IMR-90 (cell line): ENCODE measurements at regions not wholly inside any gene's neighbourhood (a gene's known extent, or its start where the extent isn't known, plus 50 kb on each side); places are given as distances from the start of the nearest gene placed in this dataset.

Experiments
- ATAC-seq: fragments of 200-7000 bp; cut with Tn5 transposase; 2 replicates; pipeline ENCODE4 v1.9.1; 2020; ENCODE audit warnings: low read depth, mild to moderate bottlenecking, moderate library complexity
- BruUV-seq: library from RNA; stranded (reverse); fragments of 400-500 nt; replicated peaks from 2 replicates; lab custom pipeline; 2021; lab: Mats Ljungman, UMichigan
- CTCF ChIA-PET: fragments of 300-600 bp; formaldehyde crosslinking; extraction: SDS; loops from one replicate; lab custom pipeline; 2021; ENCODE audit warnings: antibody characterized with exemption; lab: Yijun Ruan, JAX
- POLR2A ChIA-PET: fragments of 300-600 bp; sonication (Branson Sonifier 250); formaldehyde crosslinking; loops from one replicate; lab custom pipeline; 2022; ENCODE audit warnings: antibody characterized with exemption; ENCODE audit not compliant: unreplicated experiment; lab: Charles Lee
- DNase-seq: peaks from one replicate; pipeline ENCODE4 v3.0.0; 2013
- H2AFZ ChIP-seq: replicated peaks from 2 replicates; pipeline ENCODE3; 2013; ENCODE audit warnings: low read length, mild to moderate bottlenecking; ENCODE audit not compliant: poor library complexity
- H2AK5ac ChIP-seq: 2 replicates; pipeline ENCODE4 v1.6.1; 2013; ENCODE audit warnings: low read depth, low read length, inconsistent platforms
- H2AK9ac ChIP-seq: replicated peaks from 2 replicates; pipeline ENCODE3; 2013; ENCODE audit warnings: mild to moderate bottlenecking, low read depth, low read length, moderate library complexity; ENCODE audit not compliant: poor library complexity
- H2BK120ac ChIP-seq: 2 replicates; pipeline ENCODE4 v1.6.1; 2013; ENCODE audit warnings: low read depth, low read length, inconsistent platforms
- H2BK15ac ChIP-seq: 3 replicates; pipeline ENCODE4 v1.6.1; 2013; ENCODE audit warnings: low read depth, low read length, inconsistent platforms
- H2BK20ac ChIP-seq: 2 replicates; pipeline ENCODE4 v1.6.1; 2013; ENCODE audit warnings: low read depth, mild to moderate bottlenecking, inconsistent platforms, low read length, moderate library complexity
- H2BK5ac ChIP-seq: 2 replicates; pipeline ENCODE4 v1.6.1; 2013; ENCODE audit warnings: mild to moderate bottlenecking, low read depth, low read length, inconsistent platforms; ENCODE audit not compliant: poor library complexity, severe bottlenecking
- H3K14ac ChIP-seq: replicated peaks from 2 replicates; pipeline ENCODE4 v1.6.1; 2013; ENCODE audit warnings: low read depth, low read length, inconsistent platforms
- H3K18ac ChIP-seq: 2 replicates; pipeline ENCODE4 v1.6.1; 2013; ENCODE audit warnings: low read depth, low read length, control low read depth
- H3K23ac ChIP-seq: 2 replicates; pipeline ENCODE4 v1.6.1; 2013; ENCODE audit warnings: low read depth, low read length, inconsistent platforms
- H3K27ac ChIP-seq: 2 replicates; pipeline ENCODE4 v1.5.1; 2013; ENCODE audit warnings: mild to moderate bottlenecking, control low read depth, low read length; ENCODE audit not compliant: insufficient read depth
- H3K27me3 ChIP-seq: 2 replicates; pipeline ENCODE4 v1.6.1; 2013; ENCODE audit warnings: low read length; ENCODE audit not compliant: control insufficient read depth, insufficient read depth
- H3K36me3 ChIP-seq: 2 replicates; pipeline ENCODE4 v1.6.1; 2013; ENCODE audit warnings: low read length, mixed read lengths; ENCODE audit not compliant: control insufficient read depth, insufficient read depth
- H3K4ac ChIP-seq: 2 replicates; pipeline ENCODE4 v1.6.1; 2013; ENCODE audit warnings: low read depth, low read length, inconsistent platforms
- H3K4me1 ChIP-seq: 2 replicates; pipeline ENCODE4 v1.6.1; 2013; ENCODE audit warnings: low read length, mixed read lengths; ENCODE audit not compliant: control insufficient read depth, insufficient read depth
- H3K4me2 ChIP-seq: 2 replicates; pipeline ENCODE4 v1.6.1; 2013; ENCODE audit warnings: low read depth, mild to moderate bottlenecking, control low read depth, low read length, moderate library complexity
- H3K4me3 ChIP-seq: 2 replicates; pipeline ENCODE4 v1.5.1; 2013; ENCODE audit warnings: low read depth, mild to moderate bottlenecking, control low read depth, low read length, moderate library complexity; ENCODE audit not compliant: insufficient read depth
- H3K56ac ChIP-seq: 2 replicates; pipeline ENCODE4 v1.6.1; 2013; ENCODE audit warnings: low read length, inconsistent platforms; ENCODE audit not compliant: insufficient read depth; ENCODE audit errors: extremely low read depth
- H3K79me1 ChIP-seq, 2 experiments: 2 replicates each; pipeline ENCODE4 v1.6.1; 2013; ENCODE audit warnings: low read length in 2 of 2, inconsistent platforms in 1 of 2, low read depth in 1 of 2
- H3K9ac ChIP-seq: 2 replicates; pipeline ENCODE4 v1.6.1; 2013; ENCODE audit warnings: low read depth, low read length, control low read depth
- H3K9me1 ChIP-seq: 2 replicates; pipeline ENCODE4 v1.6.1; 2013; ENCODE audit warnings: low read length, inconsistent platforms; ENCODE audit not compliant: insufficient read depth
- H3K9me3 ChIP-seq: 2 replicates; pipeline ENCODE4 v1.6.1; 2013; ENCODE audit warnings: low read length; ENCODE audit not compliant: control insufficient read depth, insufficient read depth
- H4K20me1 ChIP-seq: 2 replicates; pipeline ENCODE4 v1.6.1; 2013; ENCODE audit warnings: low read length, inconsistent platforms; ENCODE audit not compliant: insufficient read depth
- H4K5ac ChIP-seq: 2 replicates; pipeline ENCODE4 v1.6.1; 2013; ENCODE audit warnings: mild to moderate bottlenecking, low read depth, low read length, control low read depth
- H4K8ac ChIP-seq, 2 experiments: 2 replicates each; pipeline ENCODE4 v1.6.1; 2013; ENCODE audit warnings: low read depth in 2 of 2, low read length in 2 of 2, control low read depth in 1 of 2, inconsistent platforms in 1 of 2
- H4K91ac ChIP-seq: 2 replicates; pipeline ENCODE4 v1.6.1; 2013; ENCODE audit warnings: low read depth, low read length, inconsistent platforms; ENCODE audit not compliant: insufficient read depth
- BHLHE40 ChIP-seq: fragments of 150-350 bp; IDR thresholded peaks from 2 replicates; pipeline ENCODE4 v1.6.1; 2016; ENCODE audit warnings: mild to moderate bottlenecking, low read depth, low read length
- FOS ChIP-seq: fragments of 150-350 bp; IDR thresholded peaks from 2 replicates; pipeline ENCODE4 v1.6.1; 2016; ENCODE audit warnings: low read depth, low read length
- MAZ ChIP-seq: IDR thresholded peaks from 2 replicates; pipeline ENCODE4 v1.6.1; 2012; ENCODE audit warnings: low read depth, mild to moderate bottlenecking, low read length, improper control_type of control experiment, moderate library complexity, borderline replicate concordance
- MXI1 ChIP-seq: IDR thresholded peaks from 2 replicates; pipeline ENCODE4 v1.6.1; 2012; ENCODE audit warnings: low read depth, mild to moderate bottlenecking, low read length, moderate library complexity, borderline replicate concordance
- POLR2A ChIP-seq: IDR thresholded peaks from 2 replicates; pipeline ENCODE4 v1.6.1; 2012; ENCODE audit warnings: mild to moderate bottlenecking, low read depth, low read length
- RAD21 ChIP-seq: IDR thresholded peaks from 2 replicates; pipeline ENCODE4 v1.6.1; 2012; ENCODE audit warnings: low read length, improper control_type of control experiment
- RCOR1 ChIP-seq: IDR thresholded peaks from 2 replicates; pipeline ENCODE4 v1.6.1; 2012; ENCODE audit warnings: mild to moderate bottlenecking, low read length, improper control_type of control experiment; ENCODE audit not compliant: insufficient replicate concordance
- RFX5 ChIP-seq: IDR thresholded peaks from 2 replicates; pipeline ENCODE4 v1.8.0; 2012; ENCODE audit warnings: low read depth, mild to moderate bottlenecking, low read length, moderate library complexity
- WGBS, 2 experiments: methylation state at CpG; one replicate each; pipeline versions ENCODE4 v1.1.5 to v1.1.7; 2013; ENCODE audit warnings: missing lambda C conversion rate in 2 of 2; ENCODE audit not compliant: insufficient read length in 1 of 2; ENCODE audit errors: extremely low coverage in 2 of 2; 5-methylcytosine and 5-hydroxymethylcytosine counted together
- dilution Hi-C: fragments of 300-500 bp; cut with HindIII; formaldehyde crosslinking; loops from one replicate; pipeline ENCODE4 v1.14.3; 2018; ENCODE audit warnings: low sequenced_read_pairs; ENCODE audit not compliant: unreplicated experiment
- in situ Hi-C: fragments of 300-500 bp; cut with MboI; formaldehyde crosslinking; loops from 3 replicates; pipeline ENCODE4 v1.14.3; 2019; ENCODE audit warnings: low sequenced_read_pairs, inconsistent platforms, mixed read lengths
- intact Hi-C: fragments of 100-400 bp; cut with micrococcal nuclease; formaldehyde crosslinking; loops from 2 replicates; pipeline ENCODE4 v1.10.0; 2022
- TF ChIP-seq, protein P1 (sequence below): conservative IDR thresholded peaks from 2 replicates; pipeline ENCODE4 v1.5.1; 2012; ENCODE audit warnings: mild to moderate bottlenecking, low read depth, low read length, improper control_type of control experiment
- TF ChIP-seq, protein P2 (sequence below): fragments of 150-350 bp; IDR thresholded peaks from 2 replicates; pipeline ENCODE4 v1.6.1; 2016; ENCODE audit warnings: low read depth, mild to moderate bottlenecking, low read length, moderate library complexity, borderline replicate concordance

GRCh38 chr13:67867206-67867605 is 637.1 kb upstream of the PCDH9 start:
- no peak for ATAC-seq
- intact Hi-C loops: no loop called here
- no peak overlapping the region for H4K5ac ChIP-seq

More at GRCh38 chr13:67867206-67867605, 637.1 kb upstream of the PCDH9 start:
- H3K4ac ChIP-seq: no peak overlapping the region
- H3K23ac ChIP-seq: no peak overlapping the region
- no peak overlapping the region for H2AFZ ChIP-seq
- TF ChIP-seq, protein P1, sequence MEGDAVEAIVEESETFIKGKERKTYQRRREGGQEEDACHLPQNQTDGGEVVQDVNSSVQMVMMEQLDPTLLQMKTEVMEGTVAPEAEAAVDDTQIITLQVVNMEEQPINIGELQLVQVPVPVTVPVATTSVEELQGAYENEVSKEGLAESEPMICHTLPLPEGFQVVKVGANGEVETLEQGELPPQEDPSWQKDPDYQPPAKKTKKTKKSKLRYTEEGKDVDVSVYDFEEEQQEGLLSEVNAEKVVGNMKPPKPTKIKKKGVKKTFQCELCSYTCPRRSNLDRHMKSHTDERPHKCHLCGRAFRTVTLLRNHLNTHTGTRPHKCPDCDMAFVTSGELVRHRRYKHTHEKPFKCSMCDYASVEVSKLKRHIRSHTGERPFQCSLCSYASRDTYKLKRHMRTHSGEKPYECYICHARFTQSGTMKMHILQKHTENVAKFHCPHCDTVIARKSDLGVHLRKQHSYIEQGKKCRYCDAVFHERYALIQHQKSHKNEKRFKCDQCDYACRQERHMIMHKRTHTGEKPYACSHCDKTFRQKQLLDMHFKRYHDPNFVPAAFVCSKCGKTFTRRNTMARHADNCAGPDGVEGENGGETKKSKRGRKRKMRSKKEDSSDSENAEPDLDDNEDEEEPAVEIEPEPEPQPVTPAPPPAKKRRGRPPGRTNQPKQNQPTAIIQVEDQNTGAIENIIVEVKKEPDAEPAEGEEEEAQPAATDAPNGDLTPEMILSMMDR: no peak
- TF ChIP-seq POLR2A (no peak), RCOR1 (no peak), RFX5 (no peak), MAZ (no peak), FOS (no peak), RAD21 (no peak), BHLHE40 (no peak), MXI1 (no peak)
- TF ChIP-seq, protein P2, sequence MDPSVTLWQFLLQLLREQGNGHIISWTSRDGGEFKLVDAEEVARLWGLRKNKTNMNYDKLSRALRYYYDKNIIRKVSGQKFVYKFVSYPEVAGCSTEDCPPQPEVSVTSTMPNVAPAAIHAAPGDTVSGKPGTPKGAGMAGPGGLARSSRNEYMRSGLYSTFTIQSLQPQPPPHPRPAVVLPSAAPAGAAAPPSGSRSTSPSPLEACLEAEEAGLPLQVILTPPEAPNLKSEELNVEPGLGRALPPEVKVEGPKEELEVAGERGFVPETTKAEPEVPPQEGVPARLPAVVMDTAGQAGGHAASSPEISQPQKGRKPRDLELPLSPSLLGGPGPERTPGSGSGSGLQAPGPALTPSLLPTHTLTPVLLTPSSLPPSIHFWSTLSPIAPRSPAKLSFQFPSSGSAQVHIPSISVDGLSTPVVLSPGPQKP: no peak
- no peak overlapping the region for H3K4me2 ChIP-seq
- H2BK20ac ChIP-seq: no peak overlapping the region
- H3K27ac ChIP-seq: no peak overlapping the region
- H4K20me1 ChIP-seq: no peaks in the 10 kb centered on the region
- H2AK9ac ChIP-seq: no peak overlapping the region
- CTCF ChIA-PET: no interaction called here
- no peak overlapping the region for H2BK120ac ChIP-seq
- dilution Hi-C loops: no loop called here
- no peak for DNase-seq
- no peak overlapping the region for H3K56ac ChIP-seq
- H3K36me3 ChIP-seq: no peaks in the 10 kb centered on the region
- no peak overlapping the region for H4K8ac ChIP-seq
- in situ Hi-C loops: no loop called here
- no peak overlapping the region for H3K14ac ChIP-seq
- no TSS peak for BruUV-seq
- H2AK5ac ChIP-seq: no peak overlapping the region
- H2BK15ac ChIP-seq: no peak overlapping the region
- H3K9me3 ChIP-seq: peaks cover 4% of the 10 kb centered on the region
- H3K18ac ChIP-seq: no peak overlapping the region
- no peak overlapping the region for H2BK5ac ChIP-seq
- no CpG with 5 or more reads among the region's 2 CpGs for WGBS, 2 experiments
- no peak overlapping the region for H3K9ac ChIP-seq
- no peaks in the 10 kb centered on the region for H3K9me1 ChIP-seq
- POLR2A ChIA-PET: no interaction called here
- H3K27me3 ChIP-seq: no peaks in the 10 kb centered on the region
- H3K4me3 ChIP-seq: no peak overlapping the region
- no peaks in the 10 kb centered on the region for H3K79me1 ChIP-seq
- no peak overlapping the region for H4K91ac ChIP-seq
- no peaks in the 10 kb centered on the region for H3K4me1 ChIP-seq
